Posterior cingulate gyrus (tissue), 11 donors: ENCODE measurements at regions not wholly inside any gene's neighbourhood (a gene's known extent, or its start where the extent isn't known, plus 50 kb on each side); places are given as distances from the start of the nearest gene placed in this dataset.
A peak's percentile ranks its signal among the peaks of the same experiment; 100 is the strongest.
"Not testable (repeated sequence)": the region's sequence is repeated elsewhere in the genome, so short reads cannot be mapped to it uniquely, and the experiment has no call there.

Experiments
- DNase-seq, 10 donors: peaks; one replicate each; pipeline versions ENCODE4 v3.0.0 to v3.0.0-alpha.2; 2020 to 2021; ENCODE audit warnings: mixed read lengths in 3 of 10
- intact Hi-C: fragments of 100-400 bp; cut with DNase I; formaldehyde crosslinking; loops from one replicate; pipeline ENCODE4 v1.15.1; 2023

GRCh38 chr5:33195431-33196165 lies 245.2 kb upstream of the TARS1 start:
- no peak for DNase-seq
- intact Hi-C loops = no loop called here

- intact Hi-C loops = no loop called here
- DNase-seq = no peak
Observed at GRCh38 chr5:33198836-33199235, 241.9 kb upstream of the TARS1 start.

DNA sequence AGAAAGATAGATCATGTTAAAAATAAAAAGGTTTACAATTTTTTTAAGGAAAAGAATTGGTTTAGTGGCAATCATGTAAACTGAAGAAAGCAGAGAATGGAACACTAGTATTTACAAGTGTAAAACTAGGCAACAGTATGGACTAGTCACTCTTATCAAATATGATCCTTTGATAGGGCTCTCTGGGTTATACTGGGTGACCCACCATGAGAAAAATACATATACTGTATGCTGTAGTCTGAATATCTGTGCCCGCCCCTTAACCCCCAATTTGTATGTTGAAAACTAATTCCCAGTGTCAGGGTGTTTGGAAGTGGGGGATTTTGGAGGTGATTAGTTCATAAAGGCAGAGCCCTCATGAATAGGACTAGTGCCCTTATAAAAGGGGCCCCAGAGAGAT lies 236.8 kb upstream of the TARS1 start:
- DNase-seq = no peak
- intact Hi-C loops = no loop called here

- intact Hi-C loops = no loop called here
- no peak for DNase-seq
Observed at GRCh38 chr5:33205079-33205478, 235.7 kb upstream of the TARS1 start.

- intact Hi-C loops = no loop called here
- no peak for DNase-seq
Observed at GRCh38 chr5:33205727-33206410, 234.9 kb upstream of the TARS1 start.

DNA sequence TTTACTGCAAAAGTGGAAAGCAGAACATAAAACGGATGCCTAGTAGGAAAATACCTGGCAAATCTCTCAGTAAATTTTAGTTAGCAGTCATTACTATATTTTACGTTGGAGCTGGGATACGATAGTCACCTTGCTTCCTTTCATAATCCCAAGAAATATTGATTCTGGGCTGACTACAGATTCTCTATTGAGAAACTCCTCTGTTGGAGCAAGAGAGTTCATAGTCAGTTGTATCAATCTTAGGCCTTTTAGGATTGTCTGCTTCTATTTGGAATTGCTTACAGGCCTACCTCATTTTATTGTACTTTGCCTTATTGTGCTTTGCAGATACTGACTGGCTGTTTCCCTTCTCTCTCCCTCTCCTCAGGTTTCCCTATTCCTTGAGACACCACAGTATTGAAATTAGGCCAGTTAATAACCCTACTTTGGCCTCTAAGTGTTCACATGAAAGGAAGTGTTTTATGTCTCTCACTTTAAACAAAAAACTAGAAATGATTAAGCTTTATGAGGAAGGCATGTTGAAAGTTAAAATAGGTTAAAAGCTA lies 233.7 kb upstream of the TARS1 start:
- no peak for DNase-seq
- intact Hi-C loops = no loop called here

GRCh38 chr5:33209252-33209651 lies 231.5 kb upstream of the TARS1 start:
- intact Hi-C loops = no loop called here
- peak in 1 of 10 donors; percentile 61 for DNase-seq

DNA sequence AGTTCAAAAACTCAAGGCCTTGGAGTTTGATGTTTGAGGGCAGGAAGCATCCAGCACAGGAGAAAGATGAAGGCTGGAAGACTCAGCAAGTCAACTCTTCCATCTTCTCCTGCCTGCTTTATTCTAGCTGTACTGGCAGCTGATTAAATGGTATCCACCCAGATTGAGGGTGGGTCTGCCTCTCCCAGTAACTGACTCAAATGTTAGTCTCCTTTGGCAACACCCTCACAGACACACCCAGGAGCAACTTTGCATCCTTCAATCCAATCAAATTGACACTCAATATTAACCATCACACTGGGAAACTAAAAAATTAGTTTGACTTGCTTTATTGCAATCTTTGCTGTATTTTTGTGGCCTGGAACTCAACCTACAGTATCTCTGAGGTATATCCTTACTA lies 230.5 kb upstream of the TARS1 start:
- intact Hi-C loops, DNase-seq: not testable (repeated sequence)

DNA sequence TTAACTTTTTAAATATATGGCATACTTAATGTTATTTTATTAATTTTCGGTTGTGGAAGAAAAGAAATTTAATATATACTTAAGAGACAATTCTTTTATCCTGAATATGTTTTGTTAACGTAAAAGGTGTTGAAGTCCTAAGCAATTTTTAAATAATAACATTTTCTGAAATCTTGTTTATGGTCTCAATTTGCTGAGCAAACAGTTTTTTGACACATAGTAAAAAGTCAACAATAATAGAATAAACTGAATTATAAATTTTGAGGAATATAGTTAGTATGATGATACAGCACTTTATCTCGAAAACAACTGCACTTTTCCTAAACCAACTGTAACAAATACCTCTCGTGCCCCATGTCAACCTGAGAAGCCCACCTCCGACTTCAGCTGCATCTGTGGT lies 229.8 kb upstream of the TARS1 start:
- intact Hi-C loops = no loop called here

DNA sequence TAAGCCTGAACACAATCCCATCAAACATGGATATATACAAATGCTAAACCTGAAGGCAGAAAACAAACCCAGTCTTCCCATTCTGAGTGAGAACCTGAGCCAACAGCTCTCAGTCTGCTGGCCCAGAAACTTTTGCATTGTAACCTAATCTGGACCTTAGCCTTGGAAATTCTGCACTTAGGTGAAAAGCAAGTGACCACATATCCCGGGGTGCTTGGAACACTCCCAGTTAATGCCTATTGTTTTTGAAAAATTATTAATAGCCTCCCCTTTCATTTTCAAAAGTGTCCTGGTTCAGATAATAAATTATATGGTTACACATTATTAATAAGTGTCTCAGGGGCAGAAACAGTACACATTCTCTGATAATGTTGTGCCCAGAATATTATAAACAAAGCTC lies 228.3 kb upstream of the TARS1 start:
- intact Hi-C loops = no loop called here
- DNase-seq = no peak

More for the DNA sequence above, 229.8 kb upstream of the TARS1 start:
- DNase-seq = no peak

DNA sequence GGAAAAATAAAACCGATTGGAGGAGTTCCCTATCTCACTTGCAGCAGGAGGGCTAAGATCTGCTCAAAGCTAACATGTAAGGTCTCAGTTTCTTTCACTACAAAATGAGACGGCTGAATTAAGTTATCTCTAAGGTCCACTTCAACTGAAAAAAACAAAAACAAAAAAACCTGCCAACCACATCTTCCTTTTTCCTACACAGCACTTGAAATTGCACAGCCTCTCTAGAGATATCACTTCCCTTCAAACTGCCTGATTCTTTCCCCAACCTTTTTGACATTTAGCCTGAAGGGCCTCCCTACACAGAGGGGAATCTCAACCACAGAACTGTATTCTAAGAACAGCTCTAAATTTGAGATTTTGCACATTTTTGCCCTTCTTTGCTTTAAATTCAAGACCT lies 227.9 kb upstream of the TARS1 start:
- no peak for DNase-seq
- intact Hi-C loops = no loop called here

- intact Hi-C loops = no loop called here
- no peak for DNase-seq
Observed at GRCh38 chr5:33223563-33224284, 217.0 kb upstream of the TARS1 start.

GRCh38 chr5:33224285-33224961 lies 216.3 kb upstream of the TARS1 start:
- intact Hi-C loops = no loop called here
- no peak for DNase-seq

DNA sequence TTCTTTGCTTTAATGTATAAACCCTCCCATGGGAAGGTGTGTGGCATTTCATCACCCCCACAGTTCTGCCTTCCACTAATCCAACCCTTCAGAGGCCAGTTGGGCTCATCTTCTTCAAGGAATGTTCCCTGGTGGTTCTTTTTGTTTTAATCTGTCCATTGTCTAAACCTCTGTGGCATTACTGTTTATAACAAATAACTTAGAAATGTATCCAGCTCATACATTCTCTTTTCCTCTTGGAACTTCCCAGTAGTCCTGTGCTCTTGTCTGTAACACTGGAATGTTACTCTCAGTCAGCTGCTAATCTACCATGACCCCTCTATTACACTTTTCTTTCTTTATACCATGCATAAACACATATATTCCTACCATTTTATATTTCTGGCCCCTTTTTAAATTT lies 213.5 kb upstream of the TARS1 start:
- no peak for DNase-seq
- intact Hi-C loops = no loop called here

GRCh38 chr5:33227746-33228145 lies 213.0 kb upstream of the TARS1 start:
- no peak for DNase-seq
- intact Hi-C loops = no loop called here

DNA sequence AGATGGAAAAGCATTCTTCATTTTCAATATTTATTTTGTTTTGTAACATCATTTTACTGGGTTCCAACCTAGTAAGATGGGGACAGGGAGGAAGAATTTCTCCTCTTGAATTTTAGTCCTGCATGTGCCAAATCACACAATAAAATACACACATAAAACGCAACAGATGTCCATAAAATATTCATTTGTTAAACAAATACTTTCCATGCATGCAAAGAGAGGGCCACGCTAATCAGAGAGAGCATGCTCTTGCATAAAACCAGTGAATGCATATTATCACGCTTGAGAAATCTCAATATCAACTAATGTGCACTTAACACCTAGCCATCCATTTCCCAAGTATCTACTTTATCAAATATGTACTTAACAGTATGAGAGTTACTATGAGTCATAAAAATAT lies 212.6 kb upstream of the TARS1 start:
- intact Hi-C loops = no loop called here
- no peak for DNase-seq

GRCh38 chr5:33229216-33229615 lies 211.5 kb upstream of the TARS1 start:
- intact Hi-C loops = no loop called here
- DNase-seq = no peak

DNA sequence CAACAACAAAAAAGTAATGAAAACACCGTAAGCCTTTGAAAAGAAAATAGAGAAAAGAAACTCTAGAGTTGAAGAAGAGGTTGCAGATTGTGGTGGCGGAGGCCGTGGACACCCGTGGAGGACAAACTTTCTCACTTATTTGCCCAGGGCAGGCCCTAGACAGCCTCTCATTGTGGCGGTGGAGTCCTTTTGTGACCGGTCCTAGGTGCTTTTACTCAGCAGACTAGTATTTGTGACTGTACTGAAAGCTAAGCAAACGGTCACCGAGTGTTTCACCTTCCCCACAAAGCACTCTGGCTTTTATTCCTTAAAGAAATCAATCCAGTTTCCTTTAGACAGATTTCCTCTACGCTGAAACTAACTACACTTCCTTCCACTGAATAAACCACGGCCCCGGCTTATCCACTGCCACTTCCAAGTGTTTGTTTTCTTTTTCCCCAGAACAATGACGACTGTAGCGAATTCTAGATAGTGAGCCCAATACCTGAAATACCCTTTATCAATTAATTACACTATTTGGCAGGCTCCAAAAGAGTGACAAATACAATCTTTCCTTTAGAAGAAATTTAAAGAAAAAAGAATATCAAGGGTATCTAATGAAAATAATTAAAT lies 210.2 kb upstream of the TARS1 start:
- no peak for DNase-seq
- intact Hi-C loops = no loop called here

DNA sequence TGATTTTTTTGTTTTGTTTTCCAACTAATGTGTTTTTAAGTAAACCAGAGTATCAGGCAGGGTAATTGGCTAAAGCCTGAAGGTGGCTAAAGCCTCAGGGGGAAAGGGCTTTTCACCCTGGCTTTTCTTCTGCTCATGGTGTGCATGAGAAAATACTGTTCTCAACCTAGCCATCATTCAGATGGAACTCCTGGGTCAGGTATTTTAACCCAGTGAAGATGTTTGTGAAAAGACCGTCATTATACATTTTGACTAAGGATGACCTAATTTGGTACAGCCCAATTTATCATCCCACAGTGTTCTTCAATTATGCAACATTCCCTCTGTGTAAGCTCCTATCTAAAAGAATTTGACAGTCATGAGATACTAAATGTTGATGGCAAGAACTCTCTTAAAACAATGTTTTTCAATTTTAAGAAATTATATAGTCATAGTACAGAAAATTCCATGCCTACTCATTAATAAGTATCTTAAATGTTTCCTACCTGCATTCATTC lies 209.5 kb upstream of the TARS1 start:
- no peak for DNase-seq

GRCh38 chr5:33231935-33232334 lies 208.8 kb upstream of the TARS1 start:
- DNase-seq = no peak

More for the DNA sequence above, 209.5 kb upstream of the TARS1 start:
- intact Hi-C loops = no loop called here

More at GRCh38 chr5:33231935-33232334, 208.8 kb upstream of the TARS1 start:
- intact Hi-C loops = no loop called here
